Mammary epithelial cell (primary cell): ENCODE measurements at regions not wholly inside any gene's neighbourhood (a gene's known extent, or its start where the extent isn't known, plus 50 kb on each side); places are given as distances from the start of the nearest gene placed in this dataset.

Source experiments
- EZH2 ChIP-seq: IDR thresholded peaks from 2 replicates; pipeline ENCODE4 v1.6.1; 2012; ENCODE audit warnings: low read length, inconsistent platforms, borderline replicate concordance
- TF ChIP-seq, protein P1 (sequence below), 2 donors: IDR thresholded peaks in 1 of 2; conservative IDR thresholded peaks in 1 of 2; 2 replicates each; pipeline ENCODE4 v1.5.1; 2011 to 2012; ENCODE audit warnings: inconsistent platforms in 2 of 2, low read length in 2 of 2, mild to moderate bottlenecking in 2 of 2, control low read depth in 1 of 2, low read depth in 1 of 2; ENCODE audit not compliant: insufficient read depth in 1 of 2; ENCODE audit errors: extremely low read depth in 1 of 2

DNA sequence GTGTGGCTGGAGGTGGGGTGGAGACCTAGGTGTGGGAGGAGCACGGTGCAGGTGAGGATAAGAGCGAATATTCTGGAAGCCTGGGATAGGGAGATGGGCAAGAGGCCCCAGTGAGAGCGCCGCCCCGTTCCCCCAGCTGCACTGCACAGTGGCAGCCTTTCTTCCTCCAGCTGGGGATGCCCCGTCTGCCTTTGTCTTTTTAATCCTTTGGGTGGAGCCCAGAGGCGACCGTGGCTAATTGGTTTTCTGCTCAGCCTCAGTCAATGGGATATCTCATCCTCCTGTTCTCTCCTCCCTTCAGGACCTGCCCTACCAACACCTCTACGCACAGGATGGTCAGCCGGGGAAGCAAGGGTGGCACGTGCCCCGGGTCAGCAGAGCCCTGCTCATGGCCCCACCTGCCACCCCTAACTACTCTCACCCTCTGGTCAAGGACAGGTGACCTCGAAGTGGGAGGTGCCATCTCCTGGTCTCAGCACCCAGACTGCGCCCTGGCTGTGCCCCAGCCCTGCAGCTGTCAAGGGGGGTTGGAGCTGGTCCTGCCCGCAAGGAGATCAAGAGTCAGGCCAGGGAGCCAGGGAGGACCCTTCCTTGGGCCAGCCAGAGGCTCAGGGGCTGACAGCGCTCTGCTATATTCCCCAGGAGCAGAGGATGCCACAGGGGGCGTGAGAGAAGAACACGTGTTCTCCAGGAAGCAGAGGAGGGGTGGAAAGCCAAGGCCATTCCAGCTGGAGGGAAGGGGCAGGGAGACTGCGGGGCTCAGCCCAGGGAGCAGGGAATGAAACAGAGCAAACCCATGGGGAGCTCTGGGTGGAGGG lies 64.0 kb downstream of the ADRA2C start:
- TF ChIP-seq, protein P1, sequence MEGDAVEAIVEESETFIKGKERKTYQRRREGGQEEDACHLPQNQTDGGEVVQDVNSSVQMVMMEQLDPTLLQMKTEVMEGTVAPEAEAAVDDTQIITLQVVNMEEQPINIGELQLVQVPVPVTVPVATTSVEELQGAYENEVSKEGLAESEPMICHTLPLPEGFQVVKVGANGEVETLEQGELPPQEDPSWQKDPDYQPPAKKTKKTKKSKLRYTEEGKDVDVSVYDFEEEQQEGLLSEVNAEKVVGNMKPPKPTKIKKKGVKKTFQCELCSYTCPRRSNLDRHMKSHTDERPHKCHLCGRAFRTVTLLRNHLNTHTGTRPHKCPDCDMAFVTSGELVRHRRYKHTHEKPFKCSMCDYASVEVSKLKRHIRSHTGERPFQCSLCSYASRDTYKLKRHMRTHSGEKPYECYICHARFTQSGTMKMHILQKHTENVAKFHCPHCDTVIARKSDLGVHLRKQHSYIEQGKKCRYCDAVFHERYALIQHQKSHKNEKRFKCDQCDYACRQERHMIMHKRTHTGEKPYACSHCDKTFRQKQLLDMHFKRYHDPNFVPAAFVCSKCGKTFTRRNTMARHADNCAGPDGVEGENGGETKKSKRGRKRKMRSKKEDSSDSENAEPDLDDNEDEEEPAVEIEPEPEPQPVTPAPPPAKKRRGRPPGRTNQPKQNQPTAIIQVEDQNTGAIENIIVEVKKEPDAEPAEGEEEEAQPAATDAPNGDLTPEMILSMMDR (conservative IDR thresholded peaks at IDR 0.05 in 1 of 2, IDR thresholded peaks at IDR 0.05 in 1 of 2; ENCODE audit: extremely low read depth in 1 of 2, insufficient read depth in 1 of 2, low read depth in 1 of 2, low read length in 2 of 2), result no peak
- TF ChIP-seq EZH2, result no peak
